SK-N-SH (cell line): ENCODE measurements at regions not wholly inside any gene's neighbourhood (a gene's known extent, or its start where the extent isn't known, plus 50 kb on each side); places are given as distances from the start of the nearest gene placed in this dataset.

ENCODE experiments used
- CTCF ChIA-PET: fragments of 300-600, 350-600 bp; formaldehyde crosslinking; extraction: SDS; loops from one replicate; lab custom pipeline; 2021; lab: Yijun Ruan, JAX
- POLR2A ChIA-PET: fragments of 350-600 bp; sonication (Branson Sonifier 250); formaldehyde crosslinking; extraction: SDS; loops from one replicate; lab custom pipeline; 2020; ENCODE audit warnings: antibody characterized with exemption, inconsistent platforms; lab: Yijun Ruan, JAX
- DNase-seq: peaks from one replicate; pipeline ENCODE4 v3.0.0; 2012
- H2AFZ ChIP-seq: fragments of 200-600 bp; sonication (generic); 2 replicates; pipeline ENCODE4 v1.8.1; 2016; ENCODE audit warnings: antibody characterized with exemption, mild to moderate bottlenecking, low read depth
- H3F3A ChIP-seq: fragments of 200-600 bp; sonication (generic); replicated peaks from 2 replicates; pipeline ENCODE3; 2016; ENCODE audit warnings: antibody characterized with exemption, mild to moderate bottlenecking; ENCODE audit not compliant: insufficient read depth
- H3K27ac ChIP-seq, 2 experiments: fragments of 200-500 bp in 1 of 2; fragments of 200-600 bp in 1 of 2; sonication (Bioruptor generic) in 1 of 2; sonication (generic), shearing (Covaris generic) in 1 of 2; 2 replicates each; pipeline versions ENCODE4 v1.5.1 to v1.6.1; 2014 to 2016; ENCODE audit warnings: low read depth in 2 of 2, inconsistent platforms in 1 of 2, low read length in 1 of 2, mild to moderate bottlenecking in 1 of 2, mixed read lengths in 1 of 2
- H3K27me3 ChIP-seq: fragments of 200-600 bp; sonication (generic), shearing (Covaris generic); 2 replicates; pipeline ENCODE4 v1.6.1; 2016; ENCODE audit warnings: mixed run types; ENCODE audit not compliant: insufficient read depth
- H3K36me3 ChIP-seq, 2 experiments: fragments of 200-500 bp in 1 of 2; fragments of 200-600 bp in 1 of 2; sonication (Bioruptor generic) in 1 of 2; sonication (generic) in 1 of 2; replicated peaks in 1 of 2; 2 replicates each; pipeline versions ENCODE3 to v1.5.1; 2014 to 2016; ENCODE audit warnings: low read length in 1 of 2, mild to moderate bottlenecking in 1 of 2; ENCODE audit not compliant: insufficient read depth in 2 of 2, control insufficient read depth in 1 of 2
- H3K4me1 ChIP-seq, 2 experiments: fragments of 200-500 bp in 1 of 2; fragments of 200-600 bp in 1 of 2; sonication (Bioruptor generic) in 1 of 2; sonication (generic), shearing (Covaris generic) in 1 of 2; 2 replicates each; pipeline versions ENCODE4 v1.5.1 to v1.6.1; 2014 to 2016; ENCODE audit warnings: low read depth in 1 of 2, low read length in 1 of 2, mixed run types in 1 of 2; ENCODE audit not compliant: insufficient read depth in 2 of 2, control insufficient read depth in 1 of 2
- H3K4me2 ChIP-seq: fragments of 200-600 bp; sonication (generic), shearing (Covaris generic); 2 replicates; pipeline ENCODE4 v1.6.1; 2017; ENCODE audit warnings: mixed run types
- H3K4me3 ChIP-seq, 2 experiments: fragments of 200-500 bp in 1 of 2; fragments of 200-600 bp in 1 of 2; sonication (Bioruptor generic) in 1 of 2; sonication (generic), shearing (Covaris generic) in 1 of 2; 2 replicates each; pipeline versions ENCODE4 v1.5.1 to v1.8.1; 2014 to 2016; ENCODE audit warnings: low read depth in 2 of 2, inconsistent platforms in 1 of 2, low read length in 1 of 2, mild to moderate bottlenecking in 1 of 2, mixed read lengths in 1 of 2, moderate library complexity in 1 of 2
- H3K79me2 ChIP-seq: fragments of 200-600 bp; sonication (generic); 2 replicates; pipeline ENCODE4 v1.8.1; 2017; ENCODE audit warnings: mild to moderate bottlenecking; ENCODE audit not compliant: insufficient read depth
- H3K9ac ChIP-seq: fragments of 200-600 bp; sonication (generic); 2 replicates; pipeline ENCODE4 v1.6.1; 2017; ENCODE audit warnings: mixed run types
- H3K9me2 ChIP-seq: fragments of 200-600 bp; sonication (generic); 2 replicates; pipeline ENCODE4 v1.6.1; 2017; ENCODE audit warnings: mixed run types
- H3K9me3 ChIP-seq: fragments of 200-600 bp; sonication (generic); 2 replicates; pipeline ENCODE4 v1.6.1; 2017; ENCODE audit warnings: mixed run types, mild to moderate bottlenecking, moderate library complexity
- H4K20me1 ChIP-seq: fragments of 200-600 bp; sonication (generic); 2 replicates; pipeline ENCODE4 v1.6.1; 2017; ENCODE audit warnings: mild to moderate bottlenecking, mixed run types; ENCODE audit not compliant: insufficient read depth
- CHD2 ChIP-seq: fragments of 150-350 bp; IDR thresholded peaks from 2 replicates; pipeline ENCODE4 v1.6.1; 2018; ENCODE audit warnings: low read length; ENCODE audit not compliant: partially characterized antibody
- FOXM1 ChIP-seq: IDR thresholded peaks from 2 replicates; pipeline ENCODE4 v1.4.0; 2012; ENCODE audit warnings: low read depth, mild to moderate bottlenecking
- GATA2 ChIP-seq: sonication (generic); formaldehyde crosslinking; IDR thresholded peaks from 2 replicates; pipeline ENCODE4 v1.5.0; 2020; ENCODE audit warnings: mild to moderate bottlenecking, missing genetic modification reagents
- MAX ChIP-seq: IDR thresholded peaks from 2 replicates; pipeline ENCODE4 v1.4.0; 2012; ENCODE audit warnings: low read depth
- MEF2A ChIP-seq: IDR thresholded peaks from 2 replicates; pipeline ENCODE4 v1.4.0; 2012; ENCODE audit warnings: low read depth, borderline replicate concordance
- MXI1 ChIP-seq: IDR thresholded peaks from 2 replicates; pipeline ENCODE4 v1.6.1; 2012; ENCODE audit warnings: mild to moderate bottlenecking, low read depth, low read length, improper control_type of control experiment
- RAD21 ChIP-seq: IDR thresholded peaks from 2 replicates; pipeline ENCODE4 v1.6.1; 2012; ENCODE audit warnings: mild to moderate bottlenecking, low read length
- RFX5 ChIP-seq: IDR thresholded peaks from 2 replicates; pipeline ENCODE4 v1.6.1; 2012; ENCODE audit warnings: mild to moderate bottlenecking, improper control_type of control experiment, low read length
- SIN3A ChIP-seq: IDR thresholded peaks from 2 replicates; pipeline ENCODE4 v1.6.1; 2012; ENCODE audit warnings: low read depth, mild to moderate bottlenecking, low read length, moderate library complexity, borderline replicate concordance
- TEAD4 ChIP-seq: IDR thresholded peaks from 2 replicates; pipeline ENCODE4 v1.4.0; 2012; ENCODE audit warnings: mild to moderate bottlenecking, borderline replicate concordance; ENCODE audit not compliant: insufficient read depth
- ZBTB33 ChIP-seq: IDR thresholded peaks from 2 replicates; pipeline ENCODE4 v1.4.0; 2012; ENCODE audit warnings: low read depth, borderline replicate concordance
- WGBS: methylation state at CpG from one replicate; pipeline ENCODE4 v1.1.6; 2017; ENCODE audit warnings: low lambda C conversion rate; 5-methylcytosine and 5-hydroxymethylcytosine counted together

GRCh38 chr22:27293721-27294445 lies 507.7 kb downstream of the MN1 start:
- H2AFZ ChIP-seq, result no peak overlapping the region
- 72% methylated on average over 12 of the region's 12 CpGs for WGBS
- no peak overlapping the region for H3K4me2 ChIP-seq
- no peaks in the 10 kb centered on the region; the same call in 1 of the 2 replicates for H3K27me3 ChIP-seq
- no peak overlapping the region for H3K4me3 ChIP-seq
- ChIA-PET POLR2A (interaction anchor here (0.6 kb wide), 1 partner anchor 152 kb away, joined by 4 read pairs; no protein-coding TSS in a partner anchor), CTCF (interaction anchor here (0.9 kb wide), 1 partner anchor 13 kb away, joined by 3 read pairs; no protein-coding TSS in a partner anchor)
- no peaks in the 10 kb centered on the region for H3F3A ChIP-seq
- H3K9me2 ChIP-seq, result no peaks in the 10 kb centered on the region
- no peaks in the 10 kb centered on the region for H4K20me1 ChIP-seq
- peaks cover 13 to 29% of the 10 kb centered on the region in 2 experiments; a peak in 3 of 4 replicates for H3K4me1 ChIP-seq
- no peak for DNase-seq
- H3K9ac ChIP-seq, result no peak overlapping the region
- H3K27ac ChIP-seq, result no peak overlapping the region
- no peaks in the 10 kb centered on the region for H3K36me3 ChIP-seq
- no peaks in the 10 kb centered on the region for H3K9me3 ChIP-seq
- H3K79me2 ChIP-seq, result no peaks in the 10 kb centered on the region
- TF ChIP-seq RAD21 (no peak), ZBTB33 (no peak)

GRCh38 chr22:27295040-27295439 lies 506.5 kb downstream of the MN1 start:
- H3K4me3 ChIP-seq, result no peak overlapping the region
- POLR2A ChIA-PET, result no interaction called here

More at GRCh38 chr22:27295040-27295439, 506.5 kb downstream of the MN1 start:
- CTCF ChIA-PET, result interaction anchor here (1.0 kb wide), 1 partner anchor 110 kb away, joined by 3 read pairs; no protein-coding TSS in a partner anchor
- TF ChIP-seq SIN3A (no peak), MAX (no peak), MXI1 (no peak), ZBTB33 (no peak), CHD2 (no peak), RFX5 (no peak), GATA2 (CRISPR knock-in tag) (no peak), FOXM1 (no peak), MEF2A (no peak), TEAD4 (no peak)
- no peaks in the 10 kb centered on the region; the same call in 1 of the 2 replicates for H3K27me3 ChIP-seq
- no peak overlapping the region for H2AFZ ChIP-seq
- no peaks in the 10 kb centered on the region for H3K36me3 ChIP-seq
- H3K9ac ChIP-seq, result no peak overlapping the region
- 32% methylated on average over 2 of the region's 3 CpGs for WGBS
- H3K9me3 ChIP-seq, result no peaks in the 10 kb centered on the region
- no peak for DNase-seq
- no peaks in the 10 kb centered on the region for H4K20me1 ChIP-seq
- no peaks in the 10 kb centered on the region for H3K79me2 ChIP-seq
- H3K4me1 ChIP-seq, result peaks cover 14 to 20% of the 10 kb centered on the region in 2 experiments; a peak in 2 of 4 replicates
- H3F3A ChIP-seq, result no peaks in the 10 kb centered on the region
- H3K4me2 ChIP-seq, result no peak overlapping the region
- no peaks in the 10 kb centered on the region for H3K9me2 ChIP-seq
- no peak overlapping the region for H3K27ac ChIP-seq
